SK-N-SH (cell line): ENCODE measurements at regions not wholly inside any gene's neighbourhood (a gene's known extent, or its start where the extent isn't known, plus 50 kb on each side); places are given as distances from the start of the nearest gene placed in this dataset.

Experiments used
- CTCF ChIA-PET: fragments of 300-600, 350-600 bp; formaldehyde crosslinking; extraction: SDS; loops from one replicate; lab custom pipeline; 2021; lab: Yijun Ruan, JAX
- POLR2A ChIA-PET: fragments of 350-600 bp; sonication (Branson Sonifier 250); formaldehyde crosslinking; extraction: SDS; loops from one replicate; lab custom pipeline; 2020; ENCODE audit warnings: antibody characterized with exemption, inconsistent platforms; lab: Yijun Ruan, JAX
- DNase-seq: peaks from one replicate; pipeline ENCODE4 v3.0.0; 2012
- H2AFZ ChIP-seq: fragments of 200-600 bp; sonication (generic); 2 replicates; pipeline ENCODE4 v1.8.1; 2016; ENCODE audit warnings: antibody characterized with exemption, mild to moderate bottlenecking, low read depth
- H3F3A ChIP-seq: fragments of 200-600 bp; sonication (generic); replicated peaks from 2 replicates; pipeline ENCODE3; 2016; ENCODE audit warnings: antibody characterized with exemption, mild to moderate bottlenecking; ENCODE audit not compliant: insufficient read depth
- H3K27ac ChIP-seq, 2 experiments: fragments of 200-500 bp in 1 of 2; fragments of 200-600 bp in 1 of 2; sonication (Bioruptor generic) in 1 of 2; sonication (generic), shearing (Covaris generic) in 1 of 2; 2 replicates each; pipeline versions ENCODE4 v1.5.1 to v1.6.1; 2014 to 2016; ENCODE audit warnings: low read depth in 2 of 2, inconsistent platforms in 1 of 2, low read length in 1 of 2, mild to moderate bottlenecking in 1 of 2, mixed read lengths in 1 of 2
- H3K27me3 ChIP-seq: fragments of 200-600 bp; sonication (generic), shearing (Covaris generic); 2 replicates; pipeline ENCODE4 v1.6.1; 2016; ENCODE audit warnings: mixed run types; ENCODE audit not compliant: insufficient read depth
- H3K36me3 ChIP-seq, 2 experiments: fragments of 200-500 bp in 1 of 2; fragments of 200-600 bp in 1 of 2; sonication (Bioruptor generic) in 1 of 2; sonication (generic) in 1 of 2; replicated peaks in 1 of 2; 2 replicates each; pipeline versions ENCODE3 to v1.5.1; 2014 to 2016; ENCODE audit warnings: low read length in 1 of 2, mild to moderate bottlenecking in 1 of 2; ENCODE audit not compliant: insufficient read depth in 2 of 2, control insufficient read depth in 1 of 2
- H3K4me1 ChIP-seq, 2 experiments: fragments of 200-500 bp in 1 of 2; fragments of 200-600 bp in 1 of 2; sonication (Bioruptor generic) in 1 of 2; sonication (generic), shearing (Covaris generic) in 1 of 2; 2 replicates each; pipeline versions ENCODE4 v1.5.1 to v1.6.1; 2014 to 2016; ENCODE audit warnings: low read depth in 1 of 2, low read length in 1 of 2, mixed run types in 1 of 2; ENCODE audit not compliant: insufficient read depth in 2 of 2, control insufficient read depth in 1 of 2
- H3K4me2 ChIP-seq: fragments of 200-600 bp; sonication (generic), shearing (Covaris generic); 2 replicates; pipeline ENCODE4 v1.6.1; 2017; ENCODE audit warnings: mixed run types
- H3K4me3 ChIP-seq, 2 experiments: fragments of 200-500 bp in 1 of 2; fragments of 200-600 bp in 1 of 2; sonication (Bioruptor generic) in 1 of 2; sonication (generic), shearing (Covaris generic) in 1 of 2; 2 replicates each; pipeline versions ENCODE4 v1.5.1 to v1.8.1; 2014 to 2016; ENCODE audit warnings: low read depth in 2 of 2, inconsistent platforms in 1 of 2, low read length in 1 of 2, mild to moderate bottlenecking in 1 of 2, mixed read lengths in 1 of 2, moderate library complexity in 1 of 2
- H3K79me2 ChIP-seq: fragments of 200-600 bp; sonication (generic); 2 replicates; pipeline ENCODE4 v1.8.1; 2017; ENCODE audit warnings: mild to moderate bottlenecking; ENCODE audit not compliant: insufficient read depth
- H3K9ac ChIP-seq: fragments of 200-600 bp; sonication (generic); 2 replicates; pipeline ENCODE4 v1.6.1; 2017; ENCODE audit warnings: mixed run types
- H3K9me2 ChIP-seq: fragments of 200-600 bp; sonication (generic); 2 replicates; pipeline ENCODE4 v1.6.1; 2017; ENCODE audit warnings: mixed run types
- H3K9me3 ChIP-seq: fragments of 200-600 bp; sonication (generic); 2 replicates; pipeline ENCODE4 v1.6.1; 2017; ENCODE audit warnings: mixed run types, mild to moderate bottlenecking, moderate library complexity
- H4K20me1 ChIP-seq: fragments of 200-600 bp; sonication (generic); 2 replicates; pipeline ENCODE4 v1.6.1; 2017; ENCODE audit warnings: mild to moderate bottlenecking, mixed run types; ENCODE audit not compliant: insufficient read depth
- CHD2 ChIP-seq: fragments of 150-350 bp; IDR thresholded peaks from 2 replicates; pipeline ENCODE4 v1.6.1; 2018; ENCODE audit warnings: low read length; ENCODE audit not compliant: partially characterized antibody
- EP300 ChIP-seq, 2 experiments: IDR thresholded peaks; 2 replicates each; pipeline versions ENCODE4 v1.4.0 to v1.6.1; 2012; ENCODE audit warnings: borderline replicate concordance in 1 of 2, low read depth in 1 of 2, low read length in 1 of 2
- EZH2phosphoT487 ChIP-seq: fragments of 200-600 bp; sonication (generic); IDR thresholded peaks from 2 replicates; pipeline ENCODE4 v1.6.1; 2017; ENCODE audit warnings: low read depth, mixed run types, mild to moderate bottlenecking, antibody characterized with exemption, moderate library complexity, borderline replicate concordance
- FOSL2 ChIP-seq: IDR thresholded peaks from 2 replicates; pipeline ENCODE4 v1.4.0; 2012; ENCODE audit warnings: low read depth, mild to moderate bottlenecking, moderate library complexity, borderline replicate concordance
- GATA2 ChIP-seq: sonication (generic); formaldehyde crosslinking; IDR thresholded peaks from 2 replicates; pipeline ENCODE4 v1.5.0; 2020; ENCODE audit warnings: mild to moderate bottlenecking, missing genetic modification reagents
- NRF1 ChIP-seq: IDR thresholded peaks from 2 replicates; pipeline ENCODE4 v1.6.1; 2012; ENCODE audit warnings: low read depth, mild to moderate bottlenecking, low read length
- POLR2AphosphoS5 ChIP-seq: IDR thresholded peaks from 2 replicates; pipeline ENCODE4 v1.6.1; 2012; ENCODE audit warnings: low read depth, low read length
- RAD21 ChIP-seq: IDR thresholded peaks from 2 replicates; pipeline ENCODE4 v1.6.1; 2012; ENCODE audit warnings: mild to moderate bottlenecking, low read length
- RFX5 ChIP-seq: IDR thresholded peaks from 2 replicates; pipeline ENCODE4 v1.6.1; 2012; ENCODE audit warnings: mild to moderate bottlenecking, improper control_type of control experiment, low read length
- RXRA ChIP-seq: IDR thresholded peaks from 2 replicates; pipeline ENCODE4 v1.4.0; 2012; ENCODE audit warnings: low read depth, mild to moderate bottlenecking, borderline replicate concordance
- TAF1 ChIP-seq: IDR thresholded peaks from 2 replicates; pipeline ENCODE4 v1.6.1; 2012; ENCODE audit warnings: low read depth, mild to moderate bottlenecking, low read length, moderate library complexity, borderline replicate concordance
- YY1 ChIP-seq: IDR thresholded peaks from 2 replicates; pipeline ENCODE4 v1.4.0; 2012; ENCODE audit warnings: low read depth, mild to moderate bottlenecking
- ZBTB33 ChIP-seq: IDR thresholded peaks from 2 replicates; pipeline ENCODE4 v1.4.0; 2012; ENCODE audit warnings: low read depth, borderline replicate concordance
- WGBS: methylation state at CpG from one replicate; pipeline ENCODE4 v1.1.6; 2017; ENCODE audit warnings: low lambda C conversion rate; 5-methylcytosine and 5-hydroxymethylcytosine counted together
- TF ChIP-seq, protein P1 (sequence below): IDR thresholded peaks from 2 replicates; pipeline ENCODE4 v1.4.0; 2012; ENCODE audit warnings: low read depth, borderline replicate concordance
- TF ChIP-seq, protein P2 (sequence below): IDR thresholded peaks from 2 replicates; pipeline ENCODE4 v1.6.1; 2012; ENCODE audit warnings: mild to moderate bottlenecking, low read depth, low read length, moderate library complexity

- WGBS = 0% methylated on average over 1 of the region's 1 CpG
- H3K27ac ChIP-seq = no peak overlapping the region
- no peaks in the 10 kb centered on the region for H3K79me2 ChIP-seq
- no peaks in the 10 kb centered on the region for H3K36me3 ChIP-seq
- H3K4me3 ChIP-seq = no peak overlapping the region
- no peaks in the 10 kb centered on the region for H3F3A ChIP-seq
- ChIA-PET CTCF (no interaction called here), POLR2A (no interaction called here)
- H3K9me3 ChIP-seq = peaks cover 21% of the 10 kb centered on the region; the same call in 1 of the 2 replicates
- no peak for DNase-seq
- no peaks in the 10 kb centered on the region for H3K27me3 ChIP-seq
- peaks cover 4% of the 10 kb centered on the region; the same call in 1 of the 2 replicates for H3K9me2 ChIP-seq
- no peak for TF ChIP-seq RFX5
- TF ChIP-seq NRF1 = no peak
- no peak for TF ChIP-seq POLR2AphosphoS5
- no peak for TF ChIP-seq YY1
- TF ChIP-seq EP300 (IDR thresholded peaks at IDR 0.05; ENCODE audit: borderline replicate concordance in 1 of 2, low read depth in 1 of 2, low read length in 1 of 2) = no peak
- TF ChIP-seq RAD21 = no peak
- no peak for TF ChIP-seq TAF1
- TF ChIP-seq, protein P1, sequence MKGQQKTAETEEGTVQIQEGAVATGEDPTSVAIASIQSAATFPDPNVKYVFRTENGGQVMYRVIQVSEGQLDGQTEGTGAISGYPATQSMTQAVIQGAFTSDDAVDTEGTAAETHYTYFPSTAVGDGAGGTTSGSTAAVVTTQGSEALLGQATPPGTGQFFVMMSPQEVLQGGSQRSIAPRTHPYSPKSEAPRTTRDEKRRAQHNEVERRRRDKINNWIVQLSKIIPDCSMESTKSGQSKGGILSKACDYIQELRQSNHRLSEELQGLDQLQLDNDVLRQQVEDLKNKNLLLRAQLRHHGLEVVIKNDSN = no peak
- no peak for TF ChIP-seq CHD2
- TF ChIP-seq, protein P2, sequence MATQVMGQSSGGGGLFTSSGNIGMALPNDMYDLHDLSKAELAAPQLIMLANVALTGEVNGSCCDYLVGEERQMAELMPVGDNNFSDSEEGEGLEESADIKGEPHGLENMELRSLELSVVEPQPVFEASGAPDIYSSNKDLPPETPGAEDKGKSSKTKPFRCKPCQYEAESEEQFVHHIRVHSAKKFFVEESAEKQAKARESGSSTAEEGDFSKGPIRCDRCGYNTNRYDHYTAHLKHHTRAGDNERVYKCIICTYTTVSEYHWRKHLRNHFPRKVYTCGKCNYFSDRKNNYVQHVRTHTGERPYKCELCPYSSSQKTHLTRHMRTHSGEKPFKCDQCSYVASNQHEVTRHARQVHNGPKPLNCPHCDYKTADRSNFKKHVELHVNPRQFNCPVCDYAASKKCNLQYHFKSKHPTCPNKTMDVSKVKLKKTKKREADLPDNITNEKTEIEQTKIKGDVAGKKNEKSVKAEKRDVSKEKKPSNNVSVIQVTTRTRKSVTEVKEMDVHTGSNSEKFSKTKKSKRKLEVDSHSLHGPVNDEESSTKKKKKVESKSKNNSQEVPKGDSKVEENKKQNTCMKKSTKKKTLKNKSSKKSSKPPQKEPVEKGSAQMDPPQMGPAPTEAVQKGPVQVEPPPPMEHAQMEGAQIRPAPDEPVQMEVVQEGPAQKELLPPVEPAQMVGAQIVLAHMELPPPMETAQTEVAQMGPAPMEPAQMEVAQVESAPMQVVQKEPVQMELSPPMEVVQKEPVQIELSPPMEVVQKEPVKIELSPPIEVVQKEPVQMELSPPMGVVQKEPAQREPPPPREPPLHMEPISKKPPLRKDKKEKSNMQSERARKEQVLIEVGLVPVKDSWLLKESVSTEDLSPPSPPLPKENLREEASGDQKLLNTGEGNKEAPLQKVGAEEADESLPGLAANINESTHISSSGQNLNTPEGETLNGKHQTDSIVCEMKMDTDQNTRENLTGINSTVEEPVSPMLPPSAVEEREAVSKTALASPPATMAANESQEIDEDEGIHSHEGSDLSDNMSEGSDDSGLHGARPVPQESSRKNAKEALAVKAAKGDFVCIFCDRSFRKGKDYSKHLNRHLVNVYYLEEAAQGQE = no peak
- no peak for TF ChIP-seq GATA2 (CRISPR knock-in tag)
- TF ChIP-seq ZBTB33 = no peak
- TF ChIP-seq FOSL2 = no peak
- no peak for TF ChIP-seq RXRA
- TF ChIP-seq EZH2phosphoT487 = no peak
- no peaks in the 10 kb centered on the region for H3K4me1 ChIP-seq
- no peak overlapping the region for H3K9ac ChIP-seq
- H3K4me2 ChIP-seq = no peak overlapping the region
- H4K20me1 ChIP-seq = no peaks in the 10 kb centered on the region
- no peak overlapping the region for H2AFZ ChIP-seq
These were observed 628.4 kb upstream of the TPK1 start for GRCh38 chr7:145464287-145464686.
